ENCODE measurements at regions not wholly inside any gene's neighbourhood (a gene's known extent, or its start where the extent isn't known, plus 50 kb on each side); places are given as distances from the start of the nearest gene placed in this dataset.
"Not testable (repeated sequence)": the region's sequence is repeated elsewhere in the genome, so short reads cannot be mapped to it uniquely, and the experiment has no call there.

DNA sequence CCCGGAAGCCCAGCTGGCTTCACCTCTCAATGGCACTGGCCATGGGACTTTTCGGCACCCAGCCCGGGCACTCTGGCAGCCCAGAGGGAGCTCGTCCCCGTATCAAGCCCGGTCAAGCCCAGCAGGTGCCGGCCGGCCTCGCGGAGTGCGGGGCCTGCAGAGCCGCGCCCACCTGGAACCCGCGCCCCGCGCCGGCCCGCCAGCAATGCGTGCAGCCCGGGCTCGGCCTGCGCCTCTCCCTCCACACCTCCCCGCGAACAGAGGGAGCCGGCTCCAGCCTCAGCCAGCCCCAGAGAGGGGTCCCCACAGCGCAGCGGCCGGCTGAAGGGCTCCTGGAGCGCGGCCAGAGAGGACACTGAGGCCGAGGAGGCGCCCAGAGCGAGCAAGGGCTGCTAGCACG, 133.6 kb upstream of the FRG1 start:
- intact Hi-C loops (cut with DNase I; ENCODE audit: low total_unique reads), result no loop called here

DNA sequence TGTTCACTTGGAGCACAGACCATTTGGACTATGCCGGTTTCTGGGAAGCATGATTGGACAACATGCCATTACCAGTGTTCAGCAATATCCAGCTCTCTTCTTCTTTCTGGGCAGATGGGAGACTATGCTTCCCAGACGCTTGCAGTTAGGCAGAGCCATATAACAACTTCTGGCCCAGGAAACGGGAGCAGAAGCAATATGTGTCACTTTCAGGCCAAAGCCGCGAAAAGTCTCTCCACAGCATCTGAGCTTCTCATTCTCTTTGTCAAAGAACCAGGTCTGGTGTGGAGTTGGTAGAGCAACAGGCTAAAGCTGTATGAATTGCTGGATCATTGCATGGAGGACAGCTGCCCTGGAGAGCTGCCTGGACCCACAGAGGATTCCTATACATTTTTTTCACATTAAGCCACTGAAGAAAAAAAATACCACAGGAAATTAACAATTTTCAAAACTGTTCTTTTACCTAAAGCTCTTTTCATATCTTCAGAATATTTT, 131.4 kb upstream of the FRG1 start:
- intact Hi-C loops (cut with DNase I; ENCODE audit: low total_unique reads), result no loop called here
- no peak overlapping the region for H3K27ac ChIP-seq
- peaks cover 0 to 35% (median 21%) of the 10 kb centered on the region in 8 donors for H3K9me3 ChIP-seq
- no peaks in the 10 kb centered on the region for H3K36me3 ChIP-seq
- no peak for DNase-seq
- TF ChIP-seq, protein P1, sequence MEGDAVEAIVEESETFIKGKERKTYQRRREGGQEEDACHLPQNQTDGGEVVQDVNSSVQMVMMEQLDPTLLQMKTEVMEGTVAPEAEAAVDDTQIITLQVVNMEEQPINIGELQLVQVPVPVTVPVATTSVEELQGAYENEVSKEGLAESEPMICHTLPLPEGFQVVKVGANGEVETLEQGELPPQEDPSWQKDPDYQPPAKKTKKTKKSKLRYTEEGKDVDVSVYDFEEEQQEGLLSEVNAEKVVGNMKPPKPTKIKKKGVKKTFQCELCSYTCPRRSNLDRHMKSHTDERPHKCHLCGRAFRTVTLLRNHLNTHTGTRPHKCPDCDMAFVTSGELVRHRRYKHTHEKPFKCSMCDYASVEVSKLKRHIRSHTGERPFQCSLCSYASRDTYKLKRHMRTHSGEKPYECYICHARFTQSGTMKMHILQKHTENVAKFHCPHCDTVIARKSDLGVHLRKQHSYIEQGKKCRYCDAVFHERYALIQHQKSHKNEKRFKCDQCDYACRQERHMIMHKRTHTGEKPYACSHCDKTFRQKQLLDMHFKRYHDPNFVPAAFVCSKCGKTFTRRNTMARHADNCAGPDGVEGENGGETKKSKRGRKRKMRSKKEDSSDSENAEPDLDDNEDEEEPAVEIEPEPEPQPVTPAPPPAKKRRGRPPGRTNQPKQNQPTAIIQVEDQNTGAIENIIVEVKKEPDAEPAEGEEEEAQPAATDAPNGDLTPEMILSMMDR (IDR thresholded peaks at IDR 0.05 in 8 of 11, conservative IDR thresholded peaks at IDR 0.05 in 3 of 11), result no peak
- no peak for TF ChIP-seq POLR2A (IDR thresholded peaks at IDR 0.05)
- H3K4me1 ChIP-seq, result no peaks in the 10 kb centered on the region
- no peak overlapping the region for H3K4me3 ChIP-seq
- WGBS, 5 donors, result 87 to 97% (median 91%) methylated on average over 5 of the region's 5 CpGs
- H3K27me3 ChIP-seq (replicated peaks in 1 of 7), result no peaks in the 10 kb centered on the region

More for the DNA sequence above, 133.6 kb upstream of the FRG1 start:
- Histone ChIP-seq H3K4me1 (no peaks in the 10 kb centered on the region), H3K36me3 (no peaks in the 10 kb centered on the region), H3K27me3 (replicated peaks in 1 of 7) (no peaks in the 10 kb centered on the region), H3K9me3 (peaks cover 0 to 35% (median 21%) of the 10 kb centered on the region in 8 donors), H3K27ac (no peak overlapping the region), H3K4me3 (no peak overlapping the region)
- no peak for DNase-seq
- TF ChIP-seq POLR2A (IDR thresholded peaks at IDR 0.05), result no peak
- no peak for TF ChIP-seq POLR2AphosphoS5 (IDR thresholded peaks at IDR 0.05)
- TF ChIP-seq, protein P1 (IDR thresholded peaks at IDR 0.05 in 8 of 11, conservative IDR thresholded peaks at IDR 0.05 in 3 of 11), result no peak
- WGBS, 5 donors, result 83 to 96% (median 86%) methylated on average over 25 to 35 of the region's 35 CpGs

DNA sequence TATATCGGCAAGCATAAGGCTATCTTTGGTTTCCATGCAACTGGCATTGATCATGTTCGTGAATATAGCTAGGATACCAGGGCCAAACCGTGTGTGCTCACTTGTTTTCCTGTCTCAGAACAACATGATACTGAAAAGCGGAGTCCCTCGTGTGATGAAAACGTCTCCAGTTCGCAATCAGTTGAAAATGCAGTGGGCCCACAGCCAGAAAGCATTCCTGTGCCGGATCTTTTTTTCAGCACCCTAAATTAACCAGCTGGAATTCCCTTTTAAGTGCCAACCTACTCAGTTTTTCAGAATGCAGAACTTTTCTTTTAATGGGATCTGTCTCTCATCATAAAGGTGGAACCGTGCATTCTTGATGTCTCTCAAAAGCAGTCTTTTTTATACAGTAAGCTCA, 130.8 kb upstream of the FRG1 start:
- TF ChIP-seq POLR2AphosphoS5 (IDR thresholded peaks at IDR 0.05), result no peak
- no peak for TF ChIP-seq POLR2A (IDR thresholded peaks at IDR 0.05)
- TF ChIP-seq, protein P1 (IDR thresholded peaks at IDR 0.05 in 8 of 11, conservative IDR thresholded peaks at IDR 0.05 in 3 of 11), result no peak
- Histone ChIP-seq H3K27me3 (replicated peaks in 1 of 7) (no peaks in the 10 kb centered on the region), H3K36me3 (no peaks in the 10 kb centered on the region), H3K4me3 (no peak overlapping the region), H3K9me3 (peaks cover 0 to 35% (median 21%) of the 10 kb centered on the region in 8 donors), H3K4me1 (no peaks in the 10 kb centered on the region), H3K27ac (peak overlapping the region in 1 of 8 donors; percentile 15)
- intact Hi-C loops (cut with DNase I; ENCODE audit: low total_unique reads), result no loop called here
- WGBS, 5 donors, result 88 to 93% (median 89%) methylated on average over 9 of the region's 9 CpGs
- DNase-seq, result no peak

DNA sequence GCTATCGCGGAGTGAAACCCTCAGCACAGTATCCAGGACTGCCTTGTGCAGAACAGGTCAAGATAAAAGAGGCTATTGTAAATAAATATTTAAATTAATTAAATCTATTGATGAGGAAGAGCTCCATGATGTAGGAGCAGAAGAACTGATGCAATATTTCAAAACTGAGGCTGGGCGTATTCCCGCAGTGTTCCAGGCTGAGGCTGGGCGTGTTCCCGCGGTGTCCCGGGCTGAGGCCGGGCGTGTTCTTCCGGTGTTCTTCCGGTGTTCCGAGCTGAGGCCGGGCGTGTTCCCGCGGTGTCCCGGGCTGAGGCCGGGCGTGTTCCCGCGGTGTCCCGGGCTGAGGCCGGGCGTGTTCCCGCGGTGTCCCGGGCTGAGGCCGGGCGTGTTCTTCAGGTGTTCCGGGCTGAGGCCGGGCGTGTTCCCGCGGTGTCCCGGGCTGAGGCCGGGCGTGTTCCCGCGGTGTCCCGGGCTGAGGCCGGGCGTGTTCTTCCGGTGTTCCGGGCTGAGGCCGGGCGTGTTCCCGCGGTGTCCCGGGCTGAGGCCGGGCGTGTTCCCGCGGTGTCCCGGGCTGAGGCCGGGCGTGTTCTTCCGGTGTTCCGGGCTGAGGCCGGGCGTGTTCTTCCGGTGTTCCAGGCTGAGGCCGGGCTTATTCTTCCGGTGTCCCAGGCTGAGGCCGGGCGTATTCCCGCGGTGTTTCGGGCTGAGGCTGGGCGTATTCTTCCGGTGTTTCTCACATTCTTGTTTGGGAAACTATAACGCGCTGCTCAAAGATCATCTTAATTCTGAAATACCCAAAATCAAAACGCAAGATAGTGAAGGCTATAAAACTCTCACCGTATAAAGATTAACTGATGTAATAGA, 130.1 kb upstream of the FRG1 start:
- H3K4me3 ChIP-seq; H3K27me3 ChIP-seq (replicated peaks in 1 of 7); DNase-seq; H3K36me3 ChIP-seq; intact Hi-C loops (cut with DNase I; ENCODE audit: low total_unique reads); H3K4me1 ChIP-seq: not testable (repeated sequence)
- Histone ChIP-seq H3K9me3 (peaks cover 0 to 35% (median 21%) of the 10 kb centered on the region in 8 donors), H3K27ac (peak overlapping the region in 1 of 8 donors; percentile 31)
- 39 to 65% (median 53%) methylated on average over 22 to 55 of the region's 75 CpGs for WGBS, 5 donors

All from spleen (tissue), 11 donors.